HEK293T (cell line): ENCODE measurements at regions not wholly inside any gene's neighbourhood (a gene's known extent, or its start where the extent isn't known, plus 50 kb on each side); places are given as distances from the start of the nearest gene placed in this dataset.

ENCODE experiments used
- CTCF ChIA-PET: fragments of 350-600 bp; formaldehyde crosslinking; extraction: SDS; loops from one replicate; lab custom pipeline; 2021; ENCODE audit warnings: antibody characterized with exemption, inconsistent platforms; lab: Yijun Ruan, JAX
- POLR2A ChIA-PET: fragments of 350-600 bp; formaldehyde crosslinking; extraction: SDS; loops from one replicate; lab custom pipeline; 2020; ENCODE audit warnings: antibody characterized with exemption, inconsistent platforms; lab: Yijun Ruan, JAX
- DNase-seq: peaks from one replicate; pipeline ENCODE4 v3.0.0; 2012; ENCODE audit warnings: mixed read lengths; ENCODE audit errors: extremely low spot score
- ELF4 ChIP-seq: fragments of 450-650 bp; IDR thresholded peaks from 2 replicates; pipeline ENCODE4 v1.6.1; 2017; ENCODE audit warnings: antibody characterized with exemption
- NFRKB ChIP-seq: fragments of 450-650 bp; IDR thresholded peaks from 2 replicates; pipeline ENCODE4 v1.6.1; 2016; ENCODE audit warnings: mild to moderate bottlenecking, moderate library complexity
- SP1 ChIP-seq: fragments of 450-650 bp; IDR thresholded peaks from 2 replicates; pipeline ENCODE4 v1.6.1; 2017

DNA sequence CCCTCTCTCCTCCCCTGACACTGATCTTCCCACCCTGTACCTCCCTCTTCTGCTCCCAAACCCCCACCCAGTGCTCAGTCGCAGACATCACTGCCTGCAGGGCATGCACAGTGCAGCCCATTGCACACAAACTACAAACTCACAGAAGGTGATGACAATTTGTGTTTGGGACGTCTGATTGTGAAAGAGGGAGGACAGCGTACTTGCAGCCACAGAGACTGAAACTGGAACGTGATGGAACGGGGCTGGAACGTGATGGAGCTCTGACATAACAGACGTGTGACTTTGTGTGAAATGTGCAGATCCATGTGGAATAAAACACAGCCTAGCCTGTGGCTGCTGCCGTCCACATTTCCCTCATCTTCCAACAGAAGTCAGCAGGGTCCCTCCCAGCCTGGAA is 57.3 kb upstream of the CEACAM8 start:
- CTCF ChIA-PET: interaction anchor here (0.6 kb wide), 1 partner anchor 39 kb away, joined by 3 read pairs; no protein-coding TSS in a partner anchor

More for the DNA sequence above, 57.3 kb upstream of the CEACAM8 start:
- POLR2A ChIA-PET: no interaction called here
- DNase-seq: no peak
- TF ChIP-seq NFRKB (no peak), ELF4 (no peak), SP1 (no peak)
